ENCODE measurements at regions not wholly inside any gene's neighbourhood (a gene's known extent, or its start where the extent isn't known, plus 50 kb on each side); places are given as distances from the start of the nearest gene placed in this dataset.
A peak's percentile ranks its signal among the peaks of the same experiment; 100 is the strongest.

DNA sequence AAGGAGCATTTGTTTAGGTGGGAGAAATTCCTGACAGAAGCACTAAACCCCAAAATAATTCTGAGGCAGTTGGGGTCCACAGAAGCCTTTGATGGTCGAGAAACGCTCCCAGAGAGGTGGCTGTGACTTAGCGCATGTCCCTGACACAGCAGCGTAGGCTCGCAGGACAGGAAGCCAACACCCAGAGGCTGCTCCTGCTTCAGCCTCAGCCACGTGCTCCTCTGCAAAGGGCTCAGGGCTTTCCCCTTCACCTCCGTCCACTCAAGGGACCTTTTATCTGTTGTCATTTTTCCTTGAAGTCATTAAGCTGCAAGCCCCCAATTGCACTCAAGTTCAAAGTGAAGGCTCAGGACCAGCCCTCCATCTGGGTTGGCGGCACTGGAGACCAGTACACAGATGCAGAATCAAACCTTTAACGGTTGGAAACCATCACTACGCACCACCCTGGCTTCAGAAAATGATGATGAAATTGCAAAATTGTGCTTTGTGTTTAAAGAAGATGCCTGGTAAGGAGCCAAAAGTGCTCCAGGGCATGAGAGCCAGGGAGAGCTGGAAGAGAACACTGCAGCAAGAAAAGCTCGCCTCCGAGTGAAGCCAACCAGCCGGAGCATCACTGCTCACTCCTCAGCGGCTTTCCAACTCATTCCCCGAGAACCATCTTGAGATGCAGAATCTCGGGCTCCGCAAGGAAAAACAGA, 219.6 kb downstream of the RAP2A start:
- no peak for TF ChIP-seq CTCF (IDR thresholded peaks at IDR 0.05; ENCODE audit: low read depth, low read length)
- in situ Hi-C loops (cut with HindIII; ENCODE audit: low sequenced_read_pairs): no loop called here
- no peak for DNase-seq (ENCODE audit: low read depth, low spot score)
- no peak overlapping the region for H3K4me3 ChIP-seq (ENCODE audit: low read depth, low read length)

- TF ChIP-seq CTCF (IDR thresholded peaks at IDR 0.05; ENCODE audit: low read depth, low read length): no peak
- no peak for DNase-seq (ENCODE audit: low read depth, low spot score)
- H3K4me3 ChIP-seq (ENCODE audit: low read depth, low read length): no peak overlapping the region
- in situ Hi-C loops (cut with HindIII; ENCODE audit: low sequenced_read_pairs): no loop called here
Measured at GRCh38 chr13:97654236-97654635, 220.3 kb downstream of the RAP2A start.

GRCh38 chr13:97658556-97658955, 224.6 kb downstream of the RAP2A start:
- DNase-seq (ENCODE audit: low read depth, low spot score): no peak
- in situ Hi-C loops (cut with HindIII; ENCODE audit: low sequenced_read_pairs): no loop called here
- no peak for TF ChIP-seq CTCF (IDR thresholded peaks at IDR 0.05; ENCODE audit: low read depth, low read length)
- no peak overlapping the region for H3K4me3 ChIP-seq (ENCODE audit: low read depth, low read length)

DNA sequence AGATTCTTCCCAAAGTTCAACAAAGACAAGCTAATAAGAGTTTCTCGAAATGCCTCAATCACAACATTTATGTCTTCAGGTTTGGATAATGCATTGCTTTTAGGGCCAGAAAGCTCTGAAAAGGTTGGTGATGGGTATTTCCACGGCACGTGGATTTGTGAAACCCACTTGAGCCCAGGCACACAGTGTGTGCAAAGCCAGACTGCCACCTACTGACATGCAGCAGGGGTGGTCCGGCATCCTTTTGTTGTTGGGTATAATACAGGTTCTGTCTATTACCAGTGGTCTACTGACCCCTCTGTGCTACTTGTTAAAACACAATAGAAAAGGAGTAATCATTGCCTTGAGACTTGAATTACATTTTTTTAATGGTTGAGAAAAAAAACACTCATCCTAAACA, 225.6 kb downstream of the RAP2A start:
- in situ Hi-C loops (cut with HindIII; ENCODE audit: low sequenced_read_pairs): no loop called here
- H3K4me3 ChIP-seq (ENCODE audit: low read depth, low read length): no peak overlapping the region
- TF ChIP-seq CTCF (IDR thresholded peaks at IDR 0.05; ENCODE audit: low read depth, low read length): peak; percentile 31
- DNase-seq (ENCODE audit: low read depth, low spot score): peak; percentile 13

GRCh38 chr13:97660594-97661260, 226.8 kb downstream of the RAP2A start:
- no peak for DNase-seq (ENCODE audit: low read depth, low spot score)
- in situ Hi-C loops (cut with HindIII; ENCODE audit: low sequenced_read_pairs): no loop called here
- no peak overlapping the region for H3K4me3 ChIP-seq (ENCODE audit: low read depth, low read length)
- TF ChIP-seq CTCF (IDR thresholded peaks at IDR 0.05; ENCODE audit: low read depth, low read length): no peak

GRCh38 chr13:97686594-97686993, 252.6 kb downstream of the RAP2A start:
- no peak for TF ChIP-seq CTCF (IDR thresholded peaks at IDR 0.05; ENCODE audit: low read depth, low read length)
- in situ Hi-C loops (cut with HindIII; ENCODE audit: low sequenced_read_pairs): no loop called here
- DNase-seq (ENCODE audit: low read depth, low spot score): no peak
- H3K4me3 ChIP-seq (ENCODE audit: low read depth, low read length): no peak overlapping the region

All from astrocyte of the spinal cord (primary cell).